HEK293 (cell line): ENCODE measurements at regions not wholly inside any gene's neighbourhood (a gene's known extent, or its start where the extent isn't known, plus 50 kb on each side); places are given as distances from the start of the nearest gene placed in this dataset.

Experiments used
- GLIS1 ChIP-seq: fragments of 450-650 bp; formaldehyde crosslinking; IDR thresholded peaks from 2 replicates; pipeline ENCODE4 v1.5.1; 2016; ENCODE audit warnings: missing biosample characterization, missing genetic modification characterization
- ZNF223 ChIP-seq: fragments of 450-650 bp; formaldehyde crosslinking; IDR thresholded peaks from 2 replicates; pipeline ENCODE4 v1.5.1; 2016; ENCODE audit warnings: missing biosample characterization, missing genetic modification characterization
- ZNF266 ChIP-seq: fragments of 450-650 bp; formaldehyde crosslinking; IDR thresholded peaks from 2 replicates; pipeline ENCODE4 v1.5.1; 2016; ENCODE audit warnings: missing biosample characterization, missing genetic modification characterization, low read depth
- ZNF530 ChIP-seq: fragments of 450-650 bp; formaldehyde crosslinking; IDR thresholded peaks from 2 replicates; pipeline ENCODE4 v1.5.1; 2016; ENCODE audit warnings: low read depth, missing biosample characterization, missing genetic modification characterization
- ZNF639 ChIP-seq: fragments of 450-650 bp; formaldehyde crosslinking; IDR thresholded peaks from 2 replicates; pipeline ENCODE4 v1.5.1; 2016; ENCODE audit warnings: missing biosample characterization, missing genetic modification characterization
- TF ChIP-seq, protein P1 (sequence below): fragments of 450-650 bp; formaldehyde crosslinking; IDR thresholded peaks from 2 replicates; pipeline ENCODE4 v1.5.1; 2016; ENCODE audit warnings: missing biosample characterization, missing genetic modification characterization

DNA sequence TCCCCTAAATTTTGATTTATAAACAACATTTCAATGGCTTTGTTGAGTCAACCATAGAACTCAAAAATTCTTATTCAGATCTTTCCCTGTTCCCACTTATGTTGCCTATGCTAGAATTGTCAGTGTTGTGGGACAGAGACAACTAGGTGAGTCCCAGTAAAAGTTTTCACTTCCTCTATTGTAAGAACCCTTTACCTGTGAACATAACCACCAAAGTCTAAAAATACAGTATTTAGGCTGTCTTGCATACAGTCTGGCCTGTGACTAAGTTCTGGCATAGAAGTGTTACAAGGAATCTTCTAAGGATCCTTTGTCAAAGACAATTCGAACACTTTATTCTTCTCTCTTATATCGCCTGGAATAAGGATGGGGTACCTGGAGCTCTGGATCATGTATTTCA, 1047.9 kb upstream of the NCAM2 start:
- no peak for TF ChIP-seq ZNF266 (tag by site-specific recombination)
- TF ChIP-seq, protein P1, sequence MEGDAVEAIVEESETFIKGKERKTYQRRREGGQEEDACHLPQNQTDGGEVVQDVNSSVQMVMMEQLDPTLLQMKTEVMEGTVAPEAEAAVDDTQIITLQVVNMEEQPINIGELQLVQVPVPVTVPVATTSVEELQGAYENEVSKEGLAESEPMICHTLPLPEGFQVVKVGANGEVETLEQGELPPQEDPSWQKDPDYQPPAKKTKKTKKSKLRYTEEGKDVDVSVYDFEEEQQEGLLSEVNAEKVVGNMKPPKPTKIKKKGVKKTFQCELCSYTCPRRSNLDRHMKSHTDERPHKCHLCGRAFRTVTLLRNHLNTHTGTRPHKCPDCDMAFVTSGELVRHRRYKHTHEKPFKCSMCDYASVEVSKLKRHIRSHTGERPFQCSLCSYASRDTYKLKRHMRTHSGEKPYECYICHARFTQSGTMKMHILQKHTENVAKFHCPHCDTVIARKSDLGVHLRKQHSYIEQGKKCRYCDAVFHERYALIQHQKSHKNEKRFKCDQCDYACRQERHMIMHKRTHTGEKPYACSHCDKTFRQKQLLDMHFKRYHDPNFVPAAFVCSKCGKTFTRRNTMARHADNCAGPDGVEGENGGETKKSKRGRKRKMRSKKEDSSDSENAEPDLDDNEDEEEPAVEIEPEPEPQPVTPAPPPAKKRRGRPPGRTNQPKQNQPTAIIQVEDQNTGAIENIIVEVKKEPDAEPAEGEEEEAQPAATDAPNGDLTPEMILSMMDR (tag by site-specific recombination) = no peak
- no peak for TF ChIP-seq GLIS1 (tag by site-specific recombination)
- TF ChIP-seq ZNF639 (tag by site-specific recombination) = no peak
- TF ChIP-seq ZNF223 = no peak
- TF ChIP-seq ZNF530 (tag by site-specific recombination) = no peak
